ENCODE measurements at regions not wholly inside any gene's neighbourhood (a gene's known extent, or its start where the extent isn't known, plus 50 kb on each side); places are given as distances from the start of the nearest gene placed in this dataset.

GRCh38 chr11:115036406-115037180 is 358.3 kb downstream of the NXPE2 start:
- TF ChIP-seq EZH2 (IDR thresholded peaks at IDR 0.05; ENCODE audit: insufficient read depth, low read length): no peak
- TF ChIP-seq CTCF (IDR thresholded peaks at IDR 0.05; ENCODE audit: insufficient read depth, low read depth, low read length): no peak

All from astrocyte (in vitro differentiated cells and primary cell).